Lung microvascular endothelial cell (primary cell): ENCODE measurements at regions not wholly inside any gene's neighbourhood (a gene's known extent, or its start where the extent isn't known, plus 50 kb on each side); places are given as distances from the start of the nearest gene placed in this dataset.

Experiments
- DNase-seq, 2 donors: peaks; one replicate each; pipeline versions ENCODE4 v3.0.0 to v3.0.0-alpha.2; 2010; ENCODE audit warnings: low read depth in 2 of 2

DNA sequence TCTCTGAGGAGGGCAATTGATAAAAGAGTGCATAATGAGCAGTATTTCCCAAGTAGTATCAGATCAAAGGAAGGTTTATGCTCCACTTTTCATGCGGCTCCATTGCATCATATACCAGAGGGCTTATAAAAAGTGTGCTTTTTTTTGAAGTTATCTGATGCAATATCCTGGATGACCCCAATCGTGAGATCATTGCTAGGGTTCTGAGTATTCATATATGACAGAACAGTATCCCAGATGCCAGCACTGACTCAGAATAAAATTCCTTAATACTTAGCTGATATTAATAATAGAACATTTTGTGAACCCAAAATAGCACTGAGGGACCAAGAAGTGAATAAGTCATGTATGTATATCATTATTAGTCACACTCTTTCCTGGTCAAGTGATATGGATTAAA lies 945.5 kb upstream of the AGA start:
- no peak for DNase-seq

DNA sequence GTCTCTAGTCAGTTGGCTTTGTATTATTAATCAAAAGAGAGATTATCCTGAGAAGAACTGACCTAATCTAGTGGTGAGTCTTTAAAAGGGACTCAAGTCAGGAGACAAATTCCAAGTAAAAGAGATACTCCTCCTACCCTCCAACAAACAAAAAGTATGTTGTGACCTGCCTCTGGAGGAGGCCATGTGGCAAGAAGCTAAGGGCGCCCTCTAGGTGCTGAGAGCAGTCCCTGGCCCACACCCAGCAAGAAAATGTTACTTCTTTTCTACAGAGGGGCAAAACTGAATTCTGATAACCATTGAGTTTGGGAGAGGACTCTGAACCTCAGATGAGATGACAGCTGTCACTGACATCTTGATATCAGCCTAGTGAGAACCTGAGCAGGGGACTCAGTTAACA lies 953.6 kb upstream of the AGA start:
- DNase-seq, result no peak

DNA sequence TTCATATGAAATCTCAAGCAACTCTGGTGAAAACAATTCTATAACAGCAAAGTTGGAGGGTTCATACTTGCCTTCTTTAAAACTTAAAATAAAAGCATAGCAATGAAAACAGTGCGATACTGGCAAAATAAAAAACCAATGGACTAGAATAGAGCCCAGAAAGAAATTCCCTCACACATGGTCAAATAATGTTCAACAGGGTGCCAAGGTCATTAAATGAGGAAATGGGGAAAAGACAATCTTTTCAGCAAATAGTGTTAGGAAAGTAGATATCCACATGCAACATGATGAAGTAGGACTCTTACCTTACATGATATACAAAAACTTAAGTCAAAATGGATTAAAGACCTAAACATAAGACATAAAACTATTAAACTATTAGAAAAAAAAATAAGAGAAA lies 970.2 kb upstream of the AGA start:
- DNase-seq, result no peak

DNA sequence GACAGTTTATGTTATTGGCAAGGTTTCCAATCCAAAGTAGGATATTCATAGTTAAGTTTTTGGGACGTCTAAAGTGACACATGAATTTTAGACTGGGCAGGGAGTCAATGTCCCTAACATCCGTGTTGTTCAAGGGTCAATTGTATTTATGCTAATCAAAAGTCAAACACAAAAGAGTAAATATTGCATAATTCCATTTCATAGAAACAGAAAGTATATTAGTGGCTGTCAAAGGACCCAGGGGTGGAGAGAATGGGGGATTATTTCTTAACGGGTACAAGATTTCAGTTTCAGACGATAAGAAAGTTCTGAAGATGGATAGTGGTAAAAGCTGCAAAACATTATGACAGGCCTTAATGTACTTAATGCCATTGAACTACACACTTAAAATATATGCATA lies 971.8 kb upstream of the AGA start:
- DNase-seq, result no peak

DNA sequence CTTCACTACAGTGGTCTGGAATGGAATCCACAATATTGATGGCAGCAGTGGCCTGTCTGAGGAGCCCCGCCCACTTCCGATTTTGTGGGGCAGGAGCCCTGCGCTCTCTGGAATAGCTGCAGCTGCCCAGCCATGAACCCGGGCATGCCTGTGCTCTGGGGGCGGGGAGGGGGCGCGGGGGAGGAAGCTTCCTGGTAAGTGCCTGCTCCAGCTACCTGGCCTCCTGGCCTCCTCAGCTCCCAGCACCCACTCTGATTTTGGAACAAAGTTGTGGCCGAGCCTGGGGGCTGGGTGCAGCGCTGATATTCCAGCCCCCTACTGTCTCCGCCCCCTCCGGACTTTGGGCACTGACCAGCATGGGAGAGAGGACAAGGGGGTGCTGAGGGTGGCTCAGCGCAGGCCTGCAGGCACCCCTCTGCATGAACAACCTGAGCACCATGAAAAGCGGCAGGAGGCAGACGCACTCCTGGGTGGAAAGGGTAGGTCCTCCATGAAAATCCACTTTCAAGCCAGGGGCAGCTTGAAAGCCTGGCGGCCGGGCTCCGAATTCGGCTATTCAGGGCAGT lies 972.7 kb upstream of the AGA start:
- no peak for DNase-seq

DNA sequence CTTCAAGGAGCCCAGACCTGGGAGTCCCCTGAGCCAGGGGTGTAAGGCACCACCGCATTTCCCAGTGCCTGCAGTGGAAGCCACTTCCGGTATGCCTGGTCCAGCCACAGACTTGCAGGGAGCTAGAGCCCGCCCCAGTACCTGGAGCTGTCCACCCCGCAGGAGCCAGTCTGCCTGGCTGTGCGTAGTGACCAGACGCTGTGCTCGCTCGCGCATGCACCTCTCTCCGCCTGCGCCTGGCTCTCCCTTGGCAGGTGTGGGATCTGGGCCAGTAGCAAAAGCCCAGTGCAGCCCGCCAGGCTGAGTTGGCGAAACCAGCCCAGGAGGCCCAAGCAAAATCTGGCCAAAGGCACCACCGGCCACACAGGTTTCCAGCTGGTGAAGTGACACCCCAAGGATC lies 973.7 kb upstream of the AGA start:
- DNase-seq, result no peak

DNA sequence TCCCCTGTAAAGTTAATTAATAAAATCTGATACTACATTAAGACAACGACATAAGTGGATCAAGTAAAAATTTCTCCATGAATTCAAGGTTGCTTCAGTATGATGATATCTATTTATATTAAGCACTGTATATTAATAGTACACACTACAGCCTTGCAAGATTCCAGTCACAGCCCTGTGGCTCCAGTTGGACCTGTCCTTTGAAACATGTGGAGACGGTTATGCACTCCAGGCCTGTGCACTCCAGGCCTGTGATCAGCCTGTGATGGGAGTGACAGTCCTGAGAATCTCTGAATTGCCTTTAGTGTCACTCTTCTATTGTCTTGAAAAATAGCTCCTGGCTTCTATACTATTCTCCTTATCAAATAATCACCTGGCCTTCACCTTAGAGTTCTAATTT lies 981.1 kb upstream of the AGA start:
- no peak for DNase-seq

DNA sequence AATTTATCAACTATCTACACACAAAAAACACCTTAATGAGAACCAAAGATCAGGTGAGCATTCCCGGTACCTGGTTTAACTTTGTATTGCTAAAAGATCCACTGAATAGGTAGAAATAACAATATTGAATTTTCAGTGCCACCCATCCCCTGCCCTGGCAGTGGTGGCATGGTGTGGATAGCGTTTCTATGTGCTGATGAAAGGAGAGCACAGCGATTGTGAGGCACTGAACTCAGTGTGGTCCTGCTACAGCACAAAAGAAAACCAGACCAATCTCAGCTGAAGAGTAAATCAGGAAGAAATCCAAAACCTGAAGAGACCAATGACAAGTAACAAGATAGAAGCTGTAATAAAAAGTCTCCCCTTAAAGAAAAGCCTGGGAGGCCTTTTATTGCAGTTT lies 984.6 kb upstream of the AGA start:
- DNase-seq, result no peak

DNA sequence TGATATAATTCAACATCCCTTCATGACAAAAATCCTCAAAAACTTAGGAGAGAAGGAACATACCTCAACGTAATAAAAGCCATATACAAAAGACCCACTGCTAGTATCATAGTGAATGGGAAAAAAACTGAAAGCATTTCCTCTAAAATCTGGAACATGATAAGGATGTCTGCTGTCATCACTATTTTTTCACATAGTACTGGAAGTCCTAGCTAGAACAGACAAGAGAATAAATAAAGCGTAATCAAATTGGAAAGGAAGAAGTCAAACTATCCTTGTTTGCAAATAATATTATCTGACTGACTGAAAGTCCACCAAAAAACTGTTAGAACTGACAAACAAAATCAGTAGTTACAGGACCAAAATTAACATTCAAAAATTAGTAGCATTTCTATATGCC lies 985.4 kb upstream of the AGA start:
- no peak for DNase-seq

DNA sequence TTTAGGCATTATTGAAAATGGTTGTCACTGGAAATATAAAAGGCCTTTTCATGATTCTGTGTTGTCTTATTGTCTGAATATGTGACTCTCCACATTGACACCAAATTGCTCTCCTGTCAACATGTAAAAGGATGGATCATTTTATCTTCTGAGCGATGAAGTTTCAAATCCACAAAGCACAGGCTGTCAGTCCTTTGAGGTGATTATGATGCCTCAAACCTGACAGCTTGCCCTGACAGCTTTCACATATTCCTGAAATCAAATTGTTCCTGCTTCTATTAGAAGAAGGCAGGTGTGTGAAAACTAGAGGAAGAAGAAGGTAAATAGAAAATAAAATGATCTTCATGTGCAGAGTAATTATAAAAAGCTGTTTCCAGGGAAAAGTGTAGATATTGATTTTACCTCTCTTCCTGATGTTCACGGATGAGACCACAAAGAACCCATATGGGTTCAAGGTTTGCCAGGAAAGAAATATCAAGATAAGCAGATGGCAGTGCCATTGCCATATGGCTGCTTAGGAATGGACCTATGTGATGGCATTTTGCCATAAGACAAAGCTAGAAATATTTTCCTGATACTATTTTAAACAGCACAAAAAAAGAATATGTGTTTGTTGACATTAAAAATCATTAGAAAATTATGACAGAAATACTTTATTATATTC lies 1006.3 kb upstream of the AGA start:
- no peak for DNase-seq

DNA sequence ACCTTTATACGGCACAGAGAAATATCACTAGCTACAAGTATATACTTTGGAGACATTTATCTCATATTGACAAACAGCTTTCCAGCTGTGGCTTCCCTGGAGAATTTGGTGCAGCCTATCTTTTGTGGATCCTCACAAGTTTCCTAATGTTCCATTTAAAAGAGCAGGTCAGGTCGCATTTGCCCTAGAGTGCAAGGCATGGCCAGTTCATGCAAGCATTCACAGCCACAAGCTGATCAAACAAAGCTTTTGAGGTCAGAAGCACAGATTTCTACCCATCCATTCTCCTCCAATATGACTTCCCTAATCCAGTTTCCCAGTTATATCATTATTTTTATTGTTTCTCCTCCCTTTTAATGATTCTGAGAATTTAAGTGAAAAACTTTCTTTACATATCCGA lies 1008.4 kb upstream of the AGA start:
- DNase-seq, result no peak

DNA sequence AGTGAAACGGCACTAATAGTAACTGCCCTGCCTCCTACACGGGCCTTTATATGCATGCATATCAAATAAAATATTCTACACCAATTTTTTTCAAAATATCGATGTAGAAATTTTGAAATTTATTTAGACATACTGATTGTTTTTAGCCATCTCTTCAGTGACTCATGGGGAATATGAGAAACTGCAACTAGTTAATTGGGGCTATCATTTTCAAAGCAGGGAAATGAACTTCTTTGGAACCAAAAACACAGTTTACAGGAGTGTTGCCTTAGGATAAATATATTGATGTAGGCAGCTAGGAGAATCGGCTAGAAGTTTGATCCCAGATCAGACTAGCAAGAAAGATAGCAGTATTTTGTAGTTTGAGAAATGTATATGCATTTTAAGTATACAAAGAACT lies 1010.8 kb upstream of the AGA start:
- DNase-seq, result no peak

DNA sequence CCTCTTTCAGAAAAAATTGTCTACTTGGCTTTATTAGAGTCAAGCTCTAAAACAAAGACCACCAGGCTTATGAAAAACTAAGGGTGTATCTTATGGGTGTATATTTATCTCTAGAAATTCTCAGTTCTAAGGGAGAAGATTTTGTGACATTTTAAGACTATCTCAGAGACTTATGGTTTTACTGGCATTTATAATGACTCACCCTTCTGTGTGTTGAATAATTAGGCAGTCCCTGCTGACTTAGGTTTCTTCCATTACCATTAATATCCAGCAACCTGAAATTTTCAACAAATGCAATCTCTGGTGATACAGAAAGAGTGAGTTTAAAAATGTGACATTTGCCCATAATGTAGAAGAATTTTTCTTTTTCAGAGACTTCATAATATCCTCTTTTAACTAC lies 1015.0 kb upstream of the AGA start:
- DNase-seq, result no peak

DNA sequence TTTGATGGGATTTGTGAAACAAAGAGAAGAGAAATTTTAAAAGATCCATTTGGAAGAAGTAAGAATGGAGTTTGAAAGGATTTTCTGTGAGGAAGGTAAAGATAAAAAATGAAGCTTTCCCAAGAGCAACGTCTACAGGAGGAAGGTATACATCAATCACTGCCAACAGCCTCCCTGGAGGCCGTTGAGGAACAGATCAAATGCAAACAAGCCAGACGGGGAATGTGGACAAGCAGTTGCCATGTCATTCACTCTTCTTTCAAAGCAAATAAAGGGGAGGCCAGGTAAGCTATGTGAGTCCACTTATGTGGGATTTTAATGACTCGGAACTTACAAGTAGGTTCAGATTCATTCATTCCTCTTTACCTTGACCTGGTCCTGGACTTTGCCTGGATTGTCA lies 1020.5 kb upstream of the AGA start:
- no peak for DNase-seq

DNA sequence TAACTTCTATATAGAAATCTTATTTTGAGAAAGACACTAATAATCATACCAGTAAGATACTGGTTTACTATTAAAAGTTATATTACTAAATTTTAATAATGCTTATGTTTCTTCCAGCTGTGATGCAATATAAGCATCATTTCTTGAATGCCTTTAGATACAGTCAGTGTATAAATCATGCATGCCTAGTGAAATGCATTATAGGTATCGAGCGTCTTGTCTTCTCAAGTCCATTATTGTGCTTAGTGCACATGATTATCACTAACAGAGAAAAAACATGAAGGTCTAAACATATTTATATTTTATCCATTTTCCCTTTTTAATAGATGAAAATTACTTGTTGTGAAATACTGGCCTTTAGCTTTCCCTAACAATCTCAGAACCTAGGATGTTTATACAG lies 1021.5 kb upstream of the AGA start:
- DNase-seq, result no peak

DNA sequence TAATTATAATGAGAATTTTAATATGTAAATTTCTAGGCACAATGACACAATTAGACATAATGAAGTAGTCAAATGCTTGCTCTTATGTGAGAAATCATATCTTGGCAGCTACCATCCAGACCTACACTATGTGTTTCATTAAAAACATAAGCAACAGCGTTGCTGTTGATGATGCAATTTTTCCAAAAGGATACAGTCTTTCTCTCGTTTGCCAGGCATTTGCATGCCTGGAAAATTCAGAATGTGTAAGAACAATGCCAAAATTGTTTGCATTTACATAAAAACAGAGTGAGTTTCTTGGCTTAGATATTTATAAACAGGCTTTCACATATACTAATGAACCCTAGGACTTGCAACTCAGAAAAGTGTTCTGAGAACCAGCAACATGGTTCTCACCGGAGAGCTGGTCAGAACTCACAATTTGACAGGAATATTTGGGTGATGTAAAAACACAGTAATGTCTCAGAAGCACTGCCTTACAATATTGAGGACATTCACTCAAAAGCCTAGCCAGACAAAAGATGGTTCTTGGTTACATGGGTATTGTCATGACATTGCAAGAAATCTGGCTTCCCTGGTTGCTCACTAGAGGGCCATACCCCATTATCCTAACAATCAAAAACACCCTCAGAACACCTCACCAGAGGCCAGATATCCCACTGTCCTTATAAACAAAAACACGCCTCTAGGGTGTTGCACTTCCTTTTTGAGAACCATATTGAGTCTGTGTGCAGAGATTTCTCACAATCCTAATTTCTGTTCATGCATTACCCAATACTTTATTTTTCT lies 1029.0 kb upstream of the AGA start:
- no peak for DNase-seq

DNA sequence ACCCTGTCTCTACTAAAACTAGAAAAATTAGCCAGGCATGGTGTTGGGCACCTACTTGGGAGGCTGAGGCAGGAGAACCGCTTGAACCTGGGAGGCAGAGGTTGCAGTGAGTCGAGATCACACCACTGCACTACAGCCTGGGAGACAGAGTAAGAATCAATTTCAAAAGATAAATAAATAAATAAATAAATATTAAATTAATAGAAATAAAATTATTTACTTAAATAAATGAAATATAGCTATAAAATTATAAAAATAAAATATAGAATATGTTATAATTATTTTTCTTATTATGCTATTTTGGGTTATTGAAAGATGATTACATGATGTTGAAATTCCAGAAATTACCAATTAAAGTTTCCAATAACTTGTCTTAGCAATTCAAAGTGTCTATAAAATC lies 1029.8 kb upstream of the AGA start:
- DNase-seq, result no peak

DNA sequence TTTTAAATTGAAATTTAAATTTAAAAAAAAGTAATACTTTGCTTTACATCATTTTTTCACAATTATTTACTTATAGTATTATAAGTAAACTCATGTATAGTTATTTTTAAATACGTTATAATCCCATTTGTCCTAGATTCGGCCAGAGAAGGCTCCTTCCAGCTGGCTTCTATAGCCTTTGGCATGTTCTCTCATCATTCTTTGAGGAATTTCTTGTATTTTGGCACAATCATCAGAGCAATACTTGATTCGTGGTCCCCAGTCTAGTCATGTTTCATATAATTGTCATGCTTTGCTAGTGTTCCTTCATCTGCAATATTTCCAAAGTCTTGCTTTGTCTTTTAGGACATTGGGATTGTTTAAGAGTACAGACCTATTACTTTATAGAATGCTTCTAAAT lies 1037.9 kb upstream of the AGA start:
- DNase-seq, result no peak

DNA sequence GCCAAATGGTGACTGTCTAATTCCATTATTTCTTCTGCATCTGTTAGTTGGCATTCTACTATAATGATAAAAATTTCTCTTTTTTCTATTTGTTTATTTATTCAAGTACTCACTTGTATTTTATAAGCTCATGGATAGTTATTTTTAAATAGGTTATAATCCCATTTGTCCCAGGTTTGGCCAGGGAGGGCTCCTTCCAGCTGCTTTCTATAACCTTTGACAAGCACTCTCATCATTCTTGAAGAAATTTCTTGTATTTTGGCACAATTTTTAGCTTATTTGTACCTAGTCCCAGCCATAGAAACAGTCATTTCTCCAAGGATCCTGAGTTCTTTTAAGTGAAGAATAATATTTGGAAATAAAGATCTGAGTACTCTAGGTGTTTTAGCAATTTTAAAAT lies 1038.6 kb upstream of the AGA start:
- DNase-seq, result no peak

DNA sequence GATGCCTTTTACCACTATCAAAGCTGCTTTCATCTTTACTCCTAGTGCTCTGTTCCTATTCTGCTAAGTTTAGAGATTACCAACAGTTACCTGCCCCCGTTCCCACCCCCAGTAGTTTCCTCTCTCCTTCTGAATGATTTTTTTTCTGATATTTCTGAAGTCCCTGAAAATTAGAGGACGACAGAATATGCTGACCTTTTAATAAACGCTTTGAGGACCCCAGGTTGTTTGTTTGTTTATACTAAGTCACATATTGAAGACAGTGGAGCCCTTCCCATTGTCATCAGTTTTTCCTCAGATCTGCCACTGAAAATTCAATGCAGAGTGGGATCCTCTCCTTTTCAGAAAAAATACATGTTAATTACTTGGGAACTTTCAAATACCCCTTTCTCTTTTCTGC lies 1039.3 kb upstream of the AGA start:
- no peak for DNase-seq

DNA sequence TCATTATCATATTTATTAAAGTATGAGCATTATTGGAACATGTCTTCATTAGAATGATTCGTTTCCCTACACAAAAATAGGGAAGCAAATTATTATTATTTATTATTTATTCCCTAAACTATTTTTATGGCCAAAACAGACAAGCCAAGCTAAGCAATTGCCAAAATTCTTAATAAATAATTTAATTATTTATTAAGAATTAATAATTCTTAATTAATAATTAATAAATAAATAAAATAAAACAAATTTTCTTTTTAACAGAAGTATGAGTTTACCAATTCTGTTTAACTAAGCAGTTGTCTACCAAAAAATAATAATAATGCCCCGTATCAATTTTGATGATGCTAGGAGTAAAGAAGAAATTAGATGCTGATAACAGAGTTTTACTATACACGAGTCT lies 1080.8 kb upstream of the AGA start:
- DNase-seq, result no peak

DNA sequence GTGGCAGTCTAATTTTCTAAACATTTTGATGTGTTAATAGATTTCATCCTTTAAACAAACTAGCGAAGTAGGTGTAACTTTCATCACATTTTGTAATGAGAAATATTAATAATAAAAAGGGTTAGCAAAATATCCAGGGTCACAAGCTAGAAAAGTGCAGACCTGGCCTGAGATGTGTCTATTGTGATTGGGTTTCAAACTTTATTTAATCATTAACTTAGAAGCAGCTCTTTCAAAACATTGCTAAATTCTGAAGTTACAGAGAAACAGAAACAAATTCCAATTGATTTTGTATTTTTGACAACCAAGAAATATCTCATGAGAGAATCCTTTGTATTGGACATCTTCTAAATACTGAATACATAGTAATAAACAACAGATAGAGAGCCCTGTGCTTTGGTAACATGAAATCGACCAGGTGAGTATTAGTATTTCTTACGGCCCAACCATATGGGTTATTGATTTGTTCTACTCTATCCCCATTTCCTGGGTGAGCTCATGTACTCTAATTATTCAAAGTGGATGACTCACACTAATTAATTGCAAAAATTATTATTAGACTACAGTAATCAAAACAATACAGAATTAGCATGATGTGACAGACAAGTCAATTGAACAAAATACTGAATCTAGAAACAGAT lies 1093.8 kb upstream of the AGA start:
- no peak for DNase-seq

DNA sequence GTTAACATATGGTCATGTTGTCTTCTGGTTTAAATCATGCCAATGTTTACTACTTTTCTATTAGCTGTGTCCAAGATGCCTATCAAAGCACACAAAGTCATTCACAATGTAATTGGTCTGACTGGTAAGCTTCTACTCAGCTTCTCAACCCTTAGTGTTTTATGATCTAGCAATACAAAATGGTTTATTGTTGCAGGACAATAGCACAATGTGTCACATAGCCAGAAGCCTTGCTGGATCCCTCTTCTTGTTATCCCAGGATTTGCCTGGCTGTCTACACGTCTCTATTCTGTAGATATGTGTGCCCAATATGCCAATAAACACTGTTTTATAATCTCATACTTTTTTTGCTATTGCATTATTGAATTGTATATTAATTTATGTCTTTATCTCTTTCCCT lies 1111.0 kb upstream of the AGA start:
- DNase-seq, result no peak
